ENCODE measurements at regions not wholly inside any gene's neighbourhood (a gene's known extent, or its start where the extent isn't known, plus 50 kb on each side); places are given as distances from the start of the nearest gene placed in this dataset.
A peak's percentile ranks its signal among the peaks of the same experiment; 100 is the strongest.
"Not testable (repeated sequence)": the region's sequence is repeated elsewhere in the genome, so short reads cannot be mapped to it uniquely, and the experiment has no call there.

DNA sequence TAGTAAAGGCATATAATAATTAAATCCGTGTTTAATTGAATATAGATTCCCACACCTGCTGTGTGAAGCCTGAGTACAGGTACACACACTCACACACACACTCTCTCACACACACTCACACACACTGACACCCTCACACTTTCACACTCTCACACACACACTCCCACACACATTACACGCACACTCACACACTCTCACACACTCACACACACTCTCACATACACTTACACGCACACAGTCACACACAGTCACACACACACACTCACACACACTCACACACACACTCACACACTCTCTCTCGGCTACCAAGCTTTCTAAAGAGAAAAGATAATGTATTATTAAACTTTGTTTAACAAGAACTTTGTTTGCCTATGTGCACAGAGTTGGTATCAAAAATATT is 195.1 kb upstream of the CTNND2 start:
- DNase-seq, result no peak

DNA sequence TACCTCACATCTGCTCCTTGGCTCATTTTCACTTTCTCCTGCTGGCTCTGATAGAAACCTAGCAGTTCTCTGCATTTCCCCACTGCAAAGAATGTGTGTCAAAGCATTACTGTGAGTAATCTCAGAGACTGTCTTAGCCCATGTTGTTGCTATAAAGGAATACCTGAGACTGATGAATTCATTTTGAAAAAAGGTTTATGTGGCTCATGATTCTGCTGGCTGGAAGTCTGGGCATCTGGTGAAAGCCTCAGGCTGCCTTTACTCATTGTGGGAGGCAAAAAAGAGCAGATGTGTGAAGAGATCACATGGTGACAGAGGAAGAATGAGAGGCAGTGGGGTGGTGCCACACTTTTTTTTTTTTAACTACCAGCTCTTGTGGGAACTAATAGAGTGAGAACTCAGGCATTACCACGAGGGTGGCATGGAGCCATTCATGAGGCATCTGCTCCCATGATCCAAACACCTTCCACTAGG is 191.6 kb upstream of the CTNND2 start:
- DNase-seq, result no peak

DNA sequence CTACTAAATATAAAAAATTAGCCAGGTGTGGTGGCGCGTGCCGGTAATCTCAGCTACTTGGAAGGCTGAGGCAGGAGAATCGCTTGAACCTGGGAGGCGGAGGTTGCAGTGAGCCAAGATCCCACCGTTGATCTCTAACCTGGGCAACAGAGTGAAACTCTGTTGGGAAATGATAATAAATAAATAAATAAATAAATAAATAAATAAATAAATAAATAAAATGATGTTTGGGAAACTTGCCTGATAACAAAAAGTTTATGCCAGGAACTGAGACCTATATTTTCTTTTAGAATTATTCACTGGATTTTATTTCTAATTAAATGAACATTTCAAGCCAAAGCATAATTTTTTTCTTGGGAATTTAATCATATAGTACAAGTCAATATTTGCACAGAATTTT is 189.3 kb upstream of the CTNND2 start:
- no peak for DNase-seq

DNA sequence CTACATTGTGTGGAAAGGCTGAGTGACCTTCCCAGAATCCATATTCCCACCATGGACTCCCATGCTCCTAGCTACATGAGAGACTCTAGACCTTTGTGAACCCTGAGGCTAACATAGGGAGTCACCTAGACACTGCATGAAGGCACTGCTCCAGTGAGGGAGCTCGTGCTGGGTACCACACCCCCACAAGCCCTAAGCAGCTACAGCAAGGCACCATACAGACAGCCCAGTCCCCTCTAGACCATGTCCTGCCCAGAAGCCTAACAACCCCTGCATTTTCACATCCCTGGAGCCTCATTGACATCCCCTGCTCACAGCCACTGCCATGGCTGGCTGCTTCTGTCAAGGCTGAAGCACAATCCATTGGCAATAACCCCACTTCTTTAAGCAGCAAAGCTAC is 176.5 kb upstream of the CTNND2 start:
- no peak for DNase-seq

DNA sequence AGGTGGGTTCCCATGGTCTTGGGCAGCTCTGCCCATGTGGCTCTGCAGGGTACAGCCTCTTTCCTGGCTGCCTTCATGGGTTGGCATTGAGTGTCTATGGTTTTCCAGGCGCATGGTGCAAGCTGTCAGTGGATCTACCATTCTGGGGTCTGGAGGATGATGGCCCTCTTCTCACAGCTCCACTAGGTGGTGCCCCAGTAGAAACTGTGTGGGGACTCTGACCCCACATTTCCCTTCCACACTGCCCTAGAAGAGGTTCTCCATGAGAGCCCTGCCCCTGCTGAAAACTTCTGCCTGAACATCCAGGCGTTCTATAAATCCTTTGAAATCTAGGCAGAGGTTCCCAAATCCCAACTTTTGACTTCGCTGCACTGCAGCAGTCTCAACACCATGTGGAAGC is 174.0 kb upstream of the CTNND2 start:
- not testable (repeated sequence) for DNase-seq

DNA sequence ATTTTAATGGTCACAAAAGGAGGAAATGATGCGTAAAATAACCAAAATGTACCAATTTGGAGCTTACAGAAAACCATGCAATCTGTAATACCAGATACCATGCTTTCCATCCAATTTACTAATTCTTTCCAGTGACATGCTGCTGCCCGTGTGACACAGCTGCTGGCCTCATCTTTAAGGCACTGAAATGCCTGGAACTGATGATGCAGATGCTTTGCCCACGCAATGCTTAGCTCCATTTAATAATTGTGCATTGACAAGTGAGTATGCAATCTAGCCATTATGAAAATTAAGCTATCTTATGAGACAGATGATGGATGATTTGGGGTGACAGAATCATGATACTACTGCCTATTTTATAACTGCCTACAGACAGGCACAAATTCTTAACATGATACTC is 169.2 kb upstream of the CTNND2 start:
- DNase-seq, result no peak

DNA sequence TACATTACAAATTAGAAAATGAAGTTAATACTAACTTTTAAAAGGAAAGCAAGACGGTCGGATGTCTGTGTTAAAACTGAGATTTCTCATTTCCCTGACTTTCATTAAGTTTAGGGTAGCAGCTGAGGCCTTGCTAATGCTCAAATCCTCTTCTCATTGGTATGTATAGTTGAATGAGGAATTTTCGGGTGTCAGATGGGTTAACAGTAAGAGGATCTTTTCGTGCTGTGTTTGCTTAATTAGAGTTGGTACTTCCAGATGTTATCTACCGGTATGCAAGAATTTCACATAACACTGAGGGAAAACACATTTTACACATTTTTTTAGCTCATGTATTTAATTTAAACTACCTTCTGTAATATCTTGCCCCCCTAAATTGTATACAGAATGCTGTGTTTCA is 168.2 kb upstream of the CTNND2 start:
- DNase-seq, result no peak

DNA sequence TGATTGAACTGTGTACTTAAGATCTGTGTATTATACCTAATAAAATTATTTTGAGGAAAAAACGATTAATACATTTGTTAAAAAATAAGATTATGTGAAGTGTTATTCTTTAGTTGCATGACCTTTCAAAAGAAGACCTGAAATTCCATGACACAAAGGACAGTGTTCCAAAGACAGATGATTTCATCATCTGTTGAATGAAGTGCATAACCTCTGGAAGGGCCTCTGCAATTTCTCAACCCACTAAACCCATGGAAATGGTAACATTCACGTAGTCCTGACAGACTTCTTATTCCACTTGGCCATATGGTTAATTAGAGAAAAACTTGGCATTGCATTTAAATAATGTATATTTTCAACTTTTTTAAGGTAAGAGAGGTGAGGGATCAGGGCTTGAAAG is 167.2 kb upstream of the CTNND2 start:
- DNase-seq, result no peak

DNA sequence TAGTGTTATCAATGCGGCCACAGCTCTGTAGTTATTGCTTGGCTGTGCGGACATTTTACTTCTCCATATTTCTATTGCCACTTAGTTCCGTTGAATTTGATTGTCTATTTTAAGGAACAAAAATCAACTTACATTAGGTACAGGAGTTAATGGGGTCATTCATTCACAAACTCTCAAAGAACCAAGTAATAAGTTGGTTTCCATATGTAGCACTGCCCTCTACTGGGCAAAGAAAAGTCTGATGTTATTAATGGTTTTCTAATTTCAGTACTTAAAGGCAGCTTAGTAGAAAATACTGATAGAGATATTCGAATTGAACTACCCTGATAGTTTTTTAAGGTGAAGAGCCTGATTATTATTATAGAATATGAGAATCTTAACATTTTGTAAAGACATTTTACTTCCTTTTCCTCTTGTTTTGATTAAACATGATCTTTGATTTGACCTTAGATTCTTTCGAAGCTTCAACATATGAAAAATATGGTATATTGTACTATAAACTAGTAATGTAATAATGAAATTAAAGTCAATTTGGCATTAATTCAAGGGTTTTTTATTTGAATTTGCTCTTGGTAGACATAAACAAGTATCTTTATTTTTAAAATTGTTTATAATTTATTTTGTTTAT is 119.5 kb upstream of the CTNND2 start:
- peak; percentile 41 for DNase-seq

DNA sequence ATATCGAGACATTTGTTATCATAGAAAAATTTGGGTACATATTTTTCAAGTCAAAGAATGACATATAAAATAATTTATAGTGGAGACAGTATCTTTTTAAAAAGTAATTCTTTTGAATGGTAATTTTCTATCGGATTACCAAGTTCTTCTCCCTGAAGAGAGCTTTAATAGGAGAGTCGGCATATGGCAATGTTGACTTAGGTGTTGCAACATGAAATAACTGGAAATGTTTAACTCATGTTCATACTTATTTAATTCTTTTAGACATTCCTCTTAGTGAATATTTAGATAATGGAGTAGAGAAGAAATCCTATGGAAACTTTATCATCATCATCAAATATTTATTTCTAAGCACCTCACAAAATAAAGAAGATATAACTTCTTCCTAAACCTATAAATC is 118.2 kb upstream of the CTNND2 start:
- no peak for DNase-seq

DNA sequence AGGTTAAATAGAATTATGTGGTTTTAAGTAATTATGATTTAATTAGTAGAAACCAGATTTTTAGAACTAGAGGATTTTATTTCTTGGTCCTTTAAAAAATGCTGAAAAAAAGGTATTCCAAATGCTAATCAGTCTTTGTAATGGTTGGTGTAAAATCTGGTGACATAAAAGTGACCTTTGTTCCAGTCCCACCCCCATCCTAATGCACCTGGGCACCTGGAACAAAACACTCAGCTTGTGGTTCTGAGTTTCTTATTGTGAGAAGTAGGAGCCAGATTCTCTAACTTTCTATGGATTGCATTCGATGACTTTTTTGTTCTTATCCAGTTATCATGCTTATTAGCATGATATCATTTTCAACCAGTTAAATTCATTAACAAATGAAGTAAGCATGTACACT is 115.1 kb upstream of the CTNND2 start:
- DNase-seq, result no peak

DNA sequence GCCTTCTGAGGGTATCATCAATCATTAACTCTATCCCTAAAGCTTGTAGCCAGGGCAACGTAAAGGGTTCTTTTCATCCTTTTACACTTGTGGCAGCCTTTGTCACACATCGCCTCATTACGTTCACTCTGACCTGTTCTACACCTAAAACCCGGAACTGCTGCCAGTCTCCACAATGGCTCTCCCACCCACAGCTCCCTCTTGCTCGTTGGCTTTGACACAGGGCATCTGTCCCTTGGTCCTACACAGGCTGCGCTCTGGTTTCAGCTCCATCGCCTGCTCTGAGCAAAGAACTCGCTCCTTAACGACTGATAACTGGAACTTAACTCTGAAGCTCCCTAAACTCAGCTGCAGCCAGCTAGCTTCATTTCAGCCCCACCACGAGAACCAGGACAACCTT is 112.8 kb upstream of the CTNND2 start:
- DNase-seq, result no peak

DNA sequence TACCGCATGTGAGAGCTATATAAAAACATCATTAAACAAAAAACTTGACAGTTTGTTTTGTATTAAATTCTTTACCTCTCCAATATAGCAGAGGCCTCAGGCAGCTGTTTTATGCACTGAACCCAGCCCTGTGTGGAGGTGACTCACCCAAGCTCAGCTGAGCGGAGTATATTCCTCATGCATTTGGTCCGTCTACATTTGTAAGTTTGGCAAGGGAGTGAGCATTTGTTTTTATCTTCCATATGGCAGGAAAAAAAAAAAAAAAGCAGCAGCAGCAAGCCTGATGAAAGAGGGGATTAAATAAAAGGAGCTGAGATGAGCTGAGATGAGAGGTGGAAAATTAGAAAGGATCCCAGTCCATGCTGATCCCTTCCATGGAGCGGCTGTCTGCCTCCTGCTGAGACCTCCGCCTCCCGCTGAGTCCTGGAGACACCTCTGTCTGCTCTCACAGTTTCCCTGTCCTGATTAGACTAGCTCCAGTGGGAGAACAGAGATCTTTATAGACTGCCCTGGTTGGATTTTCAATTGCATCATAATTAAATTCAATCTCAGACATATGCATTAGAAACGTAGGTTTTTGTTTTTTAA is 112.0 kb upstream of the CTNND2 start:
- no peak for DNase-seq

DNA sequence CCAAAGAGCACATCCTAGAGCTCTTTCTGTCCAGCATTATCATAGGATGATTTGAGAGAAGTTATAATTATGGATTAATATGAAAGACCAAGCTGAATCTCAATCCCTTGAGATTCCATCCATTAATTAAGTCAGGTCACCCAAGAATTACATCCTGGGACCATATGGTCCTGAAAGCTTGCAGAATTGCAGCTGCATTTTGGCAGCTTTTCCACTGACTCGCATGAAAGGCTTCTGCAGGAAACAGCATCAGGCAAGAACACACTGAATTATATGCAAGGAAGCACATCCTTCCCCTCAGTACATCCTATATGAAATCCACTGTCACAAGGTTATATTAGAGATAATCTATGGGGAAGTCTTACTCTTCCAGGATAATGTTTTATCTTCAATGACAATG is 109.1 kb upstream of the CTNND2 start:
- DNase-seq, result no peak

DNA sequence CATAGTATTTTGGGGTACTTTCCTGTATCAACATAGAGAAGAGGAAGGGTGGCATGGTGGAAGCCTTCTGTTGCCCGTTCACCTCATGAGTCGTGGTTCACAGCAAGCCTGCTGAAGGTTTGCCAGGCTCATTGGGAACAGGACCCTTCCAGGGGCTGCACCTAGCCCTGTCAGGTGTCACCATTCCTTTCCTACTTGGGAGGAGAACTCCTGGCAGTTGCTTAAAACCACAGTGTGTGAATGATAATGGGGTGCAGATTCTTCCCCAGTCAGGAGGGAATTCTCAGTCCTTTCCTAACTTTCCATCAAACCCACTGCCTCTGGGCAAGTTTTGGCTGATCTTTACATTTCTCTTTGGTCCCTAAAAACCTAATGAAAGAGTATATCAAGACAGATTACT is 99.4 kb upstream of the CTNND2 start:
- DNase-seq, result no peak

DNA sequence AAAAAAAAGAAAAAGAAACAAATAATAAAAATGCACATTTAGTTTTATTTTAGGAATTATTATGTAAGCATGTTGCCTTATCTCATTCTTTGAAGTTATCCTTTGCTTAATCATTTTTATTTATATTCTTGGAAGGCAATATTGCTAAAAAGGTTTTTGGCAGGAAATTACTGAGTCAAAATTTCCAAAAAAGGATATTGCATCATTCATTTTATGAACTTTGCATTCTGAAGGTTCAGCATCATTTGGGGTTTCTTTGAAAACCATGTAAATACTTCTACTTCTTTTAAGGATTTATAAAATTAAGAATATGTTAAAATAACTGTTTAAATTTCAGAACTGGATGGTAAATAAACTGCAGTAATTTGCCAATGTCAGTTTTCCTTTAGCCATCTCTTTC is 94.2 kb upstream of the CTNND2 start:
- no peak for DNase-seq

DNA sequence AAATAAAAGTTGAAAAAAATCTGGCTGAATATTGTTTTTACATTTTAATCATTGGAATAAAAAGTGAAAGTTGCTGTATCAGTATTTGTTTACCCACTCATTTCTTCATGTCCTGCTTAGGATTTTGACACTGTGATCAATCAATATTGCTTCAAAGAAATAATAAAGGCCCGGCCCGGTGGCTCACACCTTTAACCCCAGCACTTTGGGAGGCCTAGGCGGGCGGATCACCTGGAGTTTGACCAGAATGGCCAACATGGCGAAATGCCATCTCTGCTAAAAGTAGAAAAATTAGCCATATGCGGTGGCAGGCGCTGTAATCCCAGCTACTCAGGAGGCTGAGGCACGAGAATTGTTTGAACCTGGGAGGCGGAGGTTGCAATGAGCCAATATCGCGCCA is 93.7 kb upstream of the CTNND2 start:
- DNase-seq, result no peak

DNA sequence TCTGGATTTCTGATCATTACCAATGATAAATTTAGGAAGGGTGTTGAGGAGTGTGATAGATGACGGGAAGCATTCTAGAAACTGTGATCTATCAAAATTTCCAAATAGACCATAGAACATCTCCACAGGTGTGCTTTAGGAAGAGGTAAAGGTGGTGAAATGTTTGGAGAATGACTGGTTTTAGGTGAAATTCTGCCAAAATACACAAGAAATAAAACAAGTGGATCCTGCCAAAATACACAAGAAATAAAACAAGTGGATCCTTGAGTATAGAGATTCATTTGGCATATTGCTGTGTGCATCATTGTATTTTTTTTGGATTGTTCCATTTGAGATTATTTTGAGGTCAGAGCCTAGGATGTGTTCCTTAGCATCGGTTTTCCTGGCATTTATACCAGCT is 88.3 kb upstream of the CTNND2 start:
- no peak for DNase-seq

DNA sequence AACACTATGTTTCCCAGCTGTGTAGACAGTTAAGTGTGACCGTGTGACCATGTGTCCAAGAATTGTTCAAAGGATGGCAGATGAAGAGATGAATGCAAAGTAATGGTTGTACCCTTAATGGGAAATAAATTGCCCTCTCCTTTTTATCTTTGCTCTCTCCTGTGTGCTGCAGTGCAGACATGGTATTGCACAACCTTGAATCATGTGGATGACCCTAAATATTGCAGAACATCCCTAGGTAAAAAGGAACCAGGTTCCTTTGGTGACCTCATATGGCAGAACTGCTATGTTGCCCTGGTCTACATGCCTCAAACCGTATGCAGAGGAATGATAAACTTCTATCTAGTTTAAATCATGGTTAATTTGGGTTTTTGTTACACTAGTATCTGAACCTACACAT is 81.7 kb upstream of the CTNND2 start:
- no peak for DNase-seq

DNA sequence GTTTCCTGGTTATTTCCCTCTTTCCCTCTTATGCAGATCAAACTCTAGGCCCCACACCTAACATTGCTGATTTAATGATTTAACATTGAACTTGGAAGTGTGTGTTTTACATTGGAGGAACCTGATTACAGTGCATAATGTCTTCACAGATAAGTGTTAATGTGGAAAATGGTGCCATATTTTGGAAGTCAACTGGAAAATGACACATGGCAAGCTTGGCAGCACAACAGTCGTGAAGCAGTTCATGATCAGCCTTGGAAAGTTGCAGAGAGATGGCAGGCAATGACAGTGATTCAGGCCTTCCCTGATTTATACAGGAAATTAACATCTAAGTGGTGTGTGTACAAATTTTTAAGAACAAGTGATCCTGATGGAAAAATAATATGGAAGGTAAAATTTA is 80.0 kb upstream of the CTNND2 start:
- no peak for DNase-seq

DNA sequence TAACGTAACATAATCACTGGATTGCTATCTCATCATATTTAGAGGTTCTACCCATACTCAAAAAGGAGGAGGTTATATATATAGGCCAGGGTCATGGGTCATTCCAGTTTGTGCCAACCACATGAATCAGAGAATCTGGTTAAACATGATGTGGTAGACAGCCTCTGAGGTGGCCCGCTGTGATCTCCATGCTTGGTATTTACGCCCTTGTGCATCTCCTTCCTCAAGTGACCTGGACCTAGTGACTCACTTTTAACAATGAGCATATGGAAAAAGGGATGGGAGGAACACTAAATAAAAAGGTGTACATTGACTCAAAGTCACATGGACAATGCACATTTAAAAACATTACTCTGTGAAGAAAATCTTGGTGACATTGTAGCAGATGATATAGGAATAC is 77.7 kb upstream of the CTNND2 start:
- no peak for DNase-seq

DNA sequence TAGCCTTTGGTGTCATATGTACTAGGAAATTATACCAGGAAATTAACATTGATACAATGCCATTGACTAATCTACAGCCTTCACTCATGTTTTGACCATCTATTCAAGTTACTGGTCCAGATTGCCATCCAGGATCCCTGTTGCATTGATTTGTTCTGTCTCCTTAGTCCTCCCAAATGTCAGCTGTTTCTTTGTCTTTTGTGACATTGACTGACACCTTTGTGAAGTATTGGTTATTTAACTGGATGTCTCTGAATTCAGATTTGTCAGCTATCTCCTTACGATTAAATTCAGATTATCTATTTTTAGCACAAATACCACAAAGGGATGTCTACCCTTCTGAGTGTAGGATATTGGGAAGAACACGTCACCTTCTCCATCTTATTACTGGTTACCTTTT is 73.7 kb upstream of the CTNND2 start:
- DNase-seq, result no peak

DNA sequence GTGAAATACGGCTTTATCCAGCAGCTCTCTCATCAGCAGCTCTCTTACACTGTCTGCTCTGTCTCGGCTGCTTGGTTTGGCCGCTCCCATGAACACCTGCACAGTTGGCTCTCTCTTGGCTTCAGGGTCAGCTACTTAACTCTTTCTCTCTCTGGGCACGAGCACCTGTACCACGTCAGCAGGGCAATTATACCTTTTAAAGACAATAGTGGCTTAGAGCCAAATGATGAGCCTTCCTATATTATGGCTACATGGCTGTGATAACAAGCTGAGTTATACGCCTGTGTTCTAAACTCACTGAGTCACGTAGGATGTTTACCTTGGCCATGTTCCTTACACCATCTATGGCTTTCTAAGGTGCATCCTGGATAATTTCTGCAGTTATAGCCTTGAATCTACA is 69.2 kb upstream of the CTNND2 start:
- DNase-seq, result no peak

DNA sequence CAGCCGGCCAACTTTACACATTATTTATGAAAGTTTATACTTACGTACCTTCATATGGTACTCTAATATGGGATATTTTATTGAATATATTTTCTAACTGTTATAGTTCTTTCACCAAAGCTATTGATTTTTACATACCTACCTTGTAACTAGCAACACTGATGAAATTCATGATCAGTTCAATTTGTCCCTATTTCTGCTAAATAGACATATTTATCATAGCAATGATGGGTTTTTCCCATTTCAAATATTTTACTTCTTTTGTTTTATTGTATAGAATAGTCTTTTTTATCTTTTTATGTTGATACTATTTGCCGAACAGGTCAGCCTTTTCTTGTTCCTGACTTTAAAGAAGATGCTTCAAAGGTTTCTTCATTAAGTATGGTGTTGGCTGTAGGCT is 59.0 kb upstream of the CTNND2 start:
- no peak for DNase-seq

DNA sequence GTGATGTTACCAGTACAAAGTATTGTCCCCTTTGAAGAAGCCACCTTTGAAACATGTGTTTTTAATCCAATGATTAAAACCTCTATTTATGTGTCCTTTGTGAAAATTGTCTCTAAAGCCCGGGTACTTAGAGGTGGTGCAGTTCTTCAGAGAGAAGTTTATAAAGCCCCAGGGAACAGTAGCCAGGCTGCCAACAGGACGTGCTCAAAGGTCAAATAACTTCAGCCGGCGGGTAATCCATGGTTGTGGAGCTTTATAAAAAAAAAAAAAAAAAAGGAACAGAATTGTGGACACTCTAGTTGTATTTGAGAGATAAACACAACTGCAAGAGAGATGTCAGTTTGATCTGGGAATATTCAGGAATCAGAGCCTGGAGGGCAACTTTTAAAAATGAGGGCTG is 57.9 kb upstream of the CTNND2 start:
- DNase-seq, result no peak

All from SHP77 treated with DMSO at 0.1 percent for 48 hours (cell line).